Gastroesophageal sphincter (tissue), 4 donors: ENCODE measurements at regions not wholly inside any gene's neighbourhood (a gene's known extent, or its start where the extent isn't known, plus 50 kb on each side); places are given as distances from the start of the nearest gene placed in this dataset.

Source experiments
- ATAC-seq: fragments of 150-250 bp; one replicate; pipeline ENCODE4 v1.9.1; 2016; ENCODE audit warnings: mild to moderate bottlenecking, moderate library complexity
- H3K27ac ChIP-seq, 4 donors: fragments of 200-600 bp; sonication (generic) in 3 of 4; 1 replicate in 3 of 4; 2 replicates in 1 of 4; pipeline ENCODE4 v1.5.1; 2016 to 2019
- H3K27me3 ChIP-seq: fragments of 200-600 bp; sonication (generic); one replicate; pipeline ENCODE4 v1.5.1; 2019
- H3K36me3 ChIP-seq, 2 donors: fragments of 200-600 bp; sonication (generic); one replicate each; pipeline ENCODE4 v1.5.1; 2019; ENCODE audit warnings: control low read depth in 1 of 2
- H3K4me1 ChIP-seq, 3 donors: fragments of 200-600 bp; sonication (generic); 1 replicate in 2 of 3; 2 replicates in 1 of 3; pipeline ENCODE4 v1.5.1; 2016 to 2019; ENCODE audit warnings: control low read depth in 2 of 3
- H3K4me3 ChIP-seq, 2 donors: fragments of 200-600 bp; sonication (generic); one replicate each; pipeline ENCODE4 v1.5.1; 2019; ENCODE audit warnings: mild to moderate bottlenecking in 1 of 2, moderate library complexity in 1 of 2
- H3K9me3 ChIP-seq, 3 donors: fragments of 200-600 bp; sonication (generic); one replicate each; pipeline ENCODE4 v1.5.1; 2017 to 2019; ENCODE audit warnings: control low read depth in 2 of 3
- CTCF ChIP-seq, 4 experiments: fragments of 200-600 bp in 2 of 4; fragments of 450-650 bp in 2 of 4; sonication (generic) in 1 of 4; IDR thresholded peaks; one replicate each; pipeline ENCODE4 v1.5.1; 2017 to 2019; ENCODE audit warnings: antibody characterized with exemption in 4 of 4, mild to moderate bottlenecking in 2 of 4, moderate library complexity in 2 of 4
- EP300 ChIP-seq: sonication (generic); formaldehyde crosslinking; IDR thresholded peaks from one replicate; pipeline ENCODE4 v1.6.1; 2017; ENCODE audit warnings: antibody characterized with exemption, mild to moderate bottlenecking
- POLR2A ChIP-seq, 2 donors: fragments of 450-650 bp; IDR thresholded peaks; one replicate each; pipeline ENCODE4 v1.6.1; 2017; ENCODE audit warnings: antibody characterized with exemption in 2 of 2, mild to moderate bottlenecking in 2 of 2, moderate library complexity in 1 of 2
- POLR2AphosphoS5 ChIP-seq: sonication (generic); formaldehyde crosslinking; IDR thresholded peaks from one replicate; pipeline ENCODE4 v1.6.1; 2017; ENCODE audit warnings: antibody characterized with exemption
- WGBS, 2 donors: methylation state at CpG; one replicate each; pipeline ENCODE4 v1.1.5; 2018; ENCODE audit warnings: low coverage in 1 of 2; 5-methylcytosine and 5-hydroxymethylcytosine counted together

GRCh38 chr20:22722811-22723210 is 138.4 kb upstream of the FOXA2 start:
- Histone ChIP-seq H3K27me3 (peaks cover 22% of the 10 kb centered on the region), H3K9me3 (no peaks in the 10 kb centered on the region), H3K27ac (no peak overlapping the region), H3K36me3 (no peaks in the 10 kb centered on the region), H3K4me3 (no peak overlapping the region), H3K4me1 (no peaks in the 10 kb centered on the region)
- no peak for ATAC-seq
- TF ChIP-seq POLR2A (IDR thresholded peaks at IDR 0.05) (no peak), POLR2AphosphoS5 (no peak), EP300 (no peak), CTCF (IDR thresholded peaks at IDR 0.05) (no peak)
- WGBS, 2 donors: 80% methylated on average over 1 of the region's 1 CpG; no CpG with 5 or more reads in 1 of the 2 donors

DNA sequence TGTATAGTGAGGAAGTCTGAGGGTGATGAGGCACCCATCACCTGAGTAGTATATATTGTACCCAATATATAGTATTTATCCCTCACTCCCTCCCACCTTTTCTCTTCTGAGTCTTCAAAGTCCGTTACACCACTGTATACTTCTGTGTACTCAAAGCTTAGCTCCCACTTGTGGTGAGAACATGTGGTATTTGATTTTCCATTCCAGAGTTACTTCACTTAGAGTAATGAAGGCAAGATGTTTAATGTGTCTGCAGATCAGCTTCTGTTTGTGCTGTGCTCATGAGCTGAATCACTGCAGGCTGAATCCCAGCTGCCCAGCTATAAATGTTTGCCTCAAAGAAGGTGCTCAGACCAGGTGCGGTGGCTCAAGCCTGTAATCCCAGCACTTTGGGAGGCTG is 139.3 kb upstream of the FOXA2 start:
- Histone ChIP-seq H3K4me1 (no peaks in the 10 kb centered on the region), H3K27me3 (peaks cover 28% of the 10 kb centered on the region), H3K36me3 (no peaks in the 10 kb centered on the region), H3K9me3 (no peaks in the 10 kb centered on the region), H3K4me3 (no peak overlapping the region), H3K27ac (no peak overlapping the region)
- WGBS, 2 donors: 59 to 83% methylated on average over 2 of the region's 2 CpGs
- no peak for TF ChIP-seq CTCF (IDR thresholded peaks at IDR 0.05)
- TF ChIP-seq EP300: no peak
- TF ChIP-seq POLR2A (IDR thresholded peaks at IDR 0.05): no peak
- no peak for TF ChIP-seq POLR2AphosphoS5
- no peak for ATAC-seq

DNA sequence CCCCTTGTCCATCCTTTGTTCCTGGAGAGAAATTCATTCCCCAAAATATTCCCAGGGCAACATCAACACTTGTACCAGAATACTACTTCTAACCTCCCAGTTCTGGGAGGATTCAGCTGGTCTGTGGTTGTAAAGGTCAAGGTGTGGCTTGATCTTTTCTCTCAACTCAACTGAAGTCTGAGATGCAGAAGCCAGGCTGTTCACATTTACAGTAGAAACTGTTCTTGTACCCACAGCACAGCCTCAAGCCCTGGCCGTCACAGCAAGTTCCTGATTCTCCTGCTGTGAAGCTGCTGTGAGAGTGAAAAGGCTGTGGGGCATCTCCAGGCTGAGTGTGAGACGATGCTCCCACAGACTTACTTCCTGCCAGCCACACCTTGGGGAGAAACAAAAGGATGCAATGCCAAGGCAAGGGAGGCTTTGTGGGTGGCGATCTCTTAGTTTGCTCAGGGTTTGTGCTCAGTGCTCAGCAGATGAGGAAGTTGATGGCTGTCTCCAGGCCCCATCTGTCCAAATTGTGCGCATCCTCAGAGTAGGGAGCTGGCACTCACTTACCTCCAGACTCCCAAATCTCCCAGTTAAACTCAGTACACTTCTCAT is 143.9 kb upstream of the FOXA2 start:
- no peak overlapping the region for H3K4me3 ChIP-seq
- 89% methylated on average over 4 of the region's 4 CpGs; no CpG with 5 or more reads in 1 of the 2 donors for WGBS, 2 donors
- no peaks in the 10 kb centered on the region for H3K36me3 ChIP-seq
- no peak for ATAC-seq
- H3K4me1 ChIP-seq: no peaks in the 10 kb centered on the region
- no peaks in the 10 kb centered on the region for H3K9me3 ChIP-seq
- H3K27ac ChIP-seq: no peak overlapping the region
- H3K27me3 ChIP-seq: peaks cover 43% of the 10 kb centered on the region
- TF ChIP-seq EP300: no peak
- no peak for TF ChIP-seq CTCF (IDR thresholded peaks at IDR 0.05)
- TF ChIP-seq POLR2AphosphoS5: no peak
- TF ChIP-seq POLR2A (IDR thresholded peaks at IDR 0.05): no peak

- Histone ChIP-seq H3K27ac (no peak overlapping the region), H3K4me3 (no peak overlapping the region), H3K27me3 (peaks cover 36% of the 10 kb centered on the region), H3K36me3 (no peaks in the 10 kb centered on the region), H3K4me1 (no peaks in the 10 kb centered on the region), H3K9me3 (no peaks in the 10 kb centered on the region)
- ATAC-seq: no peak
- TF ChIP-seq EP300 (no peak), CTCF (IDR thresholded peaks at IDR 0.05) (no peak), POLR2AphosphoS5 (no peak), POLR2A (IDR thresholded peaks at IDR 0.05) (no peak)
Measured at GRCh38 chr20:22729180-22729579, 144.8 kb upstream of the FOXA2 start.

DNA sequence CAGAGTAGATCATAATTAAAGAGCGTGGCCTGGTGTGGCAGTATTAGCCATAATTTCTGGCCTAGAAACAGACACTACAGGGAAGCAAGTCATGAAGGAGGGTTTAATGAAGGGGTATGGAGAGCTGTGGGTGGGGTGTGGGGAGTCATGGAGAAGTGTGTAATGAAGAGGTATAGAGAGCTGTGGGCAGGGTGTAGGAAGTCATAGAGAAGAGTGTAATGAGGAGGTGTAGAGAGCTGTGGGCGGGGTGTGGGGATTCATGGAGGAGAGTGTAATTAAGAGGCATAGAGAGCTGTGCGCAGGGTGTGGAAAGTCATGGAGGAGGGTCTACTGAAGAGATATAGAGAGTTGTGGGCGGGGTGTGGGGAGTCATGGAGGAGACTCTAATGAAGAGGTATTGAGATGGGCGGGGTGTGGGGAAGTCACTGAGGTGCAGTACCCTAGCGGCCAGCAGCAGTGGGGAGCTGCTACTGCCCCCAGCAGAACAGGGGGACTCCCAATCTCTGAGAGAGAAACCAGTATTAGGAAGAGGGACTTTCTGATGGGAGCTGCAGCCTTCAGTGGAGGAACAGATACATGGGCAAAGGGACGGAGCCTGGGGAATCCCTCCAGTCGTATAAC is 145.4 kb upstream of the FOXA2 start:
- Histone ChIP-seq H3K9me3 (peaks cover 0 to 2% (median 0%) of the 10 kb centered on the region in 3 donors), H3K4me3 (no peak overlapping the region), H3K4me1 (no peaks in the 10 kb centered on the region), H3K27ac (no peak overlapping the region), H3K27me3 (peaks cover 33% of the 10 kb centered on the region), H3K36me3 (no peaks in the 10 kb centered on the region)
- 85 to 87% methylated on average over 5 to 7 of the region's 8 CpGs for WGBS, 2 donors
- no peak for TF ChIP-seq POLR2A (IDR thresholded peaks at IDR 0.05)
- no peak for TF ChIP-seq CTCF (IDR thresholded peaks at IDR 0.05)
- no peak for TF ChIP-seq EP300
- TF ChIP-seq POLR2AphosphoS5: no peak
- ATAC-seq: no peak
